Keratinocyte (primary cell): ENCODE measurements at regions not wholly inside any gene's neighbourhood (a gene's known extent, or its start where the extent isn't known, plus 50 kb on each side); places are given as distances from the start of the nearest gene placed in this dataset.

Experiments
- CTCF ChIP-seq, 3 experiments: IDR thresholded peaks in 1 of 3; conservative IDR thresholded peaks in 1 of 3; optimal IDR thresholded peaks in 1 of 3; 2 replicates in 2 of 3; 3 replicates in 1 of 3; pipeline versions ENCODE3 to v1.5.1; 2011; ENCODE audit warnings: low read length in 3 of 3, mild to moderate bottlenecking in 3 of 3, moderate library complexity in 2 of 3, control low read depth in 1 of 3, inconsistent platforms in 1 of 3; ENCODE audit not compliant: insufficient read depth in 2 of 3; ENCODE audit errors: extremely low read depth in 1 of 3
- EZH2 ChIP-seq: IDR thresholded peaks from one replicate; pipeline ENCODE4 v1.6.1; 2012; ENCODE audit warnings: inconsistent platforms, mild to moderate bottlenecking, low read length, moderate library complexity

DNA sequence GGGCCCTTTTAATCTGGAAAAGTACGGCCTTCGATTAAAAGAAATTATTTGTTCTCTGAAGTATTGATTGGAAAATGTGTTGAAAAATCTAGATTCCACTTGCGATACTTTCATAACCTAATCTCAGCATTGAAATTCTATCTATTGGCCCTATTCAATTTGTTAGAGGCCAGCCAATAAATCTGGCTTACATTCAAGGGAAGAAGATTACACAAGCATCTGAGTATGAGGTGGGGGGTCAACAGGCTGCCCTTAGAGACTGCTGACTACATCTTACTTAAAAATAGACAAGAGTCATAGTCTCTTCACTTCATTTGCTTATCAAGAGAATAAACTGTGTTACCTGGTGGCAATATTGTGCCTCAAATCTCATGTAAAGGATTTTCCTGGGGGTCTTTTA, 248.0 kb upstream of the KCNIP4 start:
- TF ChIP-seq CTCF (optimal IDR thresholded peaks at IDR 0.05 in 1 of 3, IDR thresholded peaks at IDR 0.05 in 1 of 3, conservative IDR thresholded peaks at IDR 0.05 in 1 of 3; ENCODE audit: extremely low read depth in 1 of 3, insufficient read depth in 2 of 3, low read length in 3 of 3) (no peak), EZH2 (no peak)
